HCT116 (cell line): ENCODE measurements at regions not wholly inside any gene's neighbourhood (a gene's known extent, or its start where the extent isn't known, plus 50 kb on each side); places are given as distances from the start of the nearest gene placed in this dataset.

Source experiments
- ATAC-seq: fragments of 200-7000 bp; cut with Tn5 transposase; 2 replicates; pipeline ENCODE4 v1.9.1; 2020; ENCODE audit warnings: mild to moderate bottlenecking, moderate library complexity
- BruUV-seq: library from RNA; stranded (reverse); fragments of 400-500 nt; replicated peaks from 2 replicates; lab custom pipeline; 2021; lab: Mats Ljungman, UMichigan
- CTCF ChIA-PET: fragments of 300-600 bp; sonication (Branson Sonifier 250); formaldehyde crosslinking; loops from one replicate; lab custom pipeline; 2021; ENCODE audit warnings: antibody characterized with exemption; lab: Charles Lee
- POLR2A ChIA-PET: fragments of 300-600, 350-600 bp; sonication (Branson Sonifier 250); formaldehyde crosslinking; loops from one replicate; lab custom pipeline; 2021; ENCODE audit warnings: antibody characterized with exemption; lab: Charles Lee
- RAD21 ChIA-PET, 2 experiments: fragments of 300-600 bp; sonication (Branson Sonifier 250); formaldehyde crosslinking; loops; one replicate each; lab custom pipeline; 2023; ENCODE audit warnings: low total read pairs in 2 of 2; ENCODE audit not compliant: uncharacterized antibody in 2 of 2, unreplicated experiment in 2 of 2, low non-redundant PET in 1 of 2; lab: Charles Lee
- DNase-seq: peaks from one replicate; pipeline ENCODE4 v3.0.0-alpha.2; 2010; ENCODE audit warnings: low read depth, low spot score
- H2AFZ ChIP-seq: fragments of 200-600 bp; shearing (Covaris generic), sonication (generic); 2 replicates; pipeline ENCODE4 v1.6.1; 2017; ENCODE audit warnings: low read depth, mixed run types, mixed read lengths, antibody characterized with exemption, low read length; ENCODE audit not compliant: poor library complexity, severe bottlenecking
- H3K27ac ChIP-seq: 2 replicates; pipeline ENCODE4 v1.5.1; 2012; ENCODE audit warnings: low read depth, low read length
- H3K27me3 ChIP-seq: fragments of 200-600 bp; sonication (generic); 2 replicates; pipeline ENCODE4 v1.6.1; 2016; ENCODE audit warnings: mixed run types, low read length, mixed read lengths; ENCODE audit not compliant: insufficient read depth
- H3K36me3 ChIP-seq, 2 experiments: fragments of 200-500 bp in 1 of 2; fragments of 200-600 bp in 1 of 2; sonication (Bioruptor generic) in 1 of 2; sonication (generic) in 1 of 2; 2 replicates each; pipeline versions ENCODE4 v1.5.1 to v1.6.1; 2014 to 2016; ENCODE audit warnings: low read length in 2 of 2, inconsistent platforms in 1 of 2, mixed read lengths in 1 of 2, mixed run types in 1 of 2; ENCODE audit not compliant: insufficient read depth in 2 of 2, control insufficient read depth in 1 of 2
- H3K4me1 ChIP-seq, 2 experiments: fragments of 200-600 bp in 1 of 2; sonication (generic) in 1 of 2; 2 replicates each; pipeline versions ENCODE4 v1.5.1 to v1.6.1; 2012 to 2017; ENCODE audit warnings: low read length in 2 of 2, inconsistent platforms in 1 of 2, mild to moderate bottlenecking in 1 of 2, mixed read lengths in 1 of 2, mixed run types in 1 of 2, moderate library complexity in 1 of 2; ENCODE audit not compliant: insufficient read depth in 2 of 2, control insufficient read depth in 1 of 2
- H3K4me2 ChIP-seq: fragments of 200-600 bp; sonication (generic); 2 replicates; pipeline ENCODE4 v1.6.1; 2017; ENCODE audit warnings: mixed run types, low read length, mixed read lengths
- H3K4me3 ChIP-seq, 2 experiments: fragments of 200-600 bp in 1 of 2; sonication (generic) in 1 of 2; replicated peaks in 1 of 2; 2 replicates each; pipeline ENCODE4 v1.5.1; 2011 to 2016; ENCODE audit warnings: low read length in 2 of 2, control low read depth in 1 of 2, low read depth in 1 of 2, mild to moderate bottlenecking in 1 of 2, mixed read lengths in 1 of 2, mixed run types in 1 of 2
- H3K79me2 ChIP-seq: fragments of 200-600 bp; sonication (generic); 2 replicates; pipeline ENCODE4 v1.6.1; 2017; ENCODE audit warnings: mild to moderate bottlenecking, mixed run types, low read length, moderate library complexity, mixed read lengths; ENCODE audit not compliant: insufficient read depth
- H3K9ac ChIP-seq: fragments of 200-600 bp; sonication (generic); 2 replicates; pipeline ENCODE4 v1.6.1; 2016; ENCODE audit warnings: low read length, mixed read lengths
- H3K9me2 ChIP-seq: fragments of 200-600 bp; sonication (generic), shearing (Covaris generic); 2 replicates; pipeline ENCODE4 v1.6.1; 2017; ENCODE audit warnings: mixed run types, mild to moderate bottlenecking, moderate library complexity; ENCODE audit not compliant: insufficient read depth
- H3K9me3 ChIP-seq, 2 experiments: fragments of 200-500 bp in 1 of 2; fragments of 200-600 bp in 1 of 2; sonication (Bioruptor generic) in 1 of 2; sonication (generic) in 1 of 2; 2 replicates each; pipeline ENCODE4 v1.6.1; 2014 to 2017; ENCODE audit warnings: low read length in 2 of 2, mixed read lengths in 2 of 2, inconsistent platforms in 1 of 2, low read depth in 1 of 2, mild to moderate bottlenecking in 1 of 2, mixed run types in 1 of 2, moderate library complexity in 1 of 2; ENCODE audit not compliant: control insufficient read depth in 1 of 2, insufficient read depth in 1 of 2
- H4K20me1 ChIP-seq: fragments of 200-600 bp; sonication (generic), shearing (Covaris generic); 2 replicates; pipeline ENCODE4 v1.6.1; 2017; ENCODE audit warnings: mixed run types, mild to moderate bottlenecking, moderate library complexity; ENCODE audit not compliant: insufficient read depth
- ATF3 ChIP-seq: IDR thresholded peaks from 2 replicates; pipeline ENCODE4 v1.6.1; 2012
- CBX3 ChIP-seq: IDR thresholded peaks from 2 replicates; pipeline ENCODE4 v1.6.1; 2012; ENCODE audit warnings: low read depth
- CEBPB ChIP-seq: IDR thresholded peaks from 2 replicates; pipeline ENCODE4 v1.6.1; 2012; ENCODE audit warnings: low read depth
- CTCF ChIP-seq, 3 experiments: fragments of 200-600 bp in 1 of 3; sonication (generic) in 1 of 3; IDR thresholded peaks in 2 of 3; conservative IDR thresholded peaks in 1 of 3; 2 replicates each; pipeline ENCODE4 v1.5.1; 2012 to 2017; ENCODE audit warnings: low read depth in 2 of 3, low read length in 2 of 3, antibody characterized with exemption in 1 of 3, borderline replicate concordance in 1 of 3, control low read depth in 1 of 3, mild to moderate bottlenecking in 1 of 3, mixed read lengths in 1 of 3, mixed run types in 1 of 3, moderate library complexity in 1 of 3; ENCODE audit not compliant: insufficient read depth in 1 of 3
- ELF1 ChIP-seq: IDR thresholded peaks from 2 replicates; pipeline ENCODE4 v1.6.1; 2012; ENCODE audit warnings: low read depth, borderline replicate concordance
- EZH2phosphoT487 ChIP-seq: fragments of 200-600 bp; IDR thresholded peaks from 2 replicates; pipeline ENCODE4 v1.6.1; 2018; ENCODE audit warnings: antibody characterized with exemption, borderline replicate concordance
- FOSL1 ChIP-seq: IDR thresholded peaks from 2 replicates; pipeline ENCODE4 v1.6.1; 2012; ENCODE audit warnings: low read depth
- MAX ChIP-seq: IDR thresholded peaks from 2 replicates; pipeline ENCODE4 v1.6.1; 2012
- POLR2A ChIP-seq: IDR thresholded peaks from 2 replicates; pipeline ENCODE4 v1.7.0; 2011; ENCODE audit warnings: borderline replicate concordance; ENCODE audit not compliant: insufficient read depth, insufficient read length; ENCODE audit errors: extremely low read depth
- POLR2AphosphoS5 ChIP-seq: IDR thresholded peaks from 2 replicates; pipeline ENCODE4 v1.6.1; 2011; ENCODE audit warnings: mild to moderate bottlenecking, low read depth, low read length, moderate library complexity
- RAD21 ChIP-seq: IDR thresholded peaks from 2 replicates; pipeline ENCODE4 v1.6.1; 2012; ENCODE audit warnings: low read depth, mild to moderate bottlenecking
- SRF ChIP-seq: IDR thresholded peaks from 2 replicates; pipeline ENCODE4 v1.6.1; 2012; ENCODE audit warnings: low read depth
- YY1 ChIP-seq: IDR thresholded peaks from 2 replicates; pipeline ENCODE4 v1.6.1; 2011; ENCODE audit warnings: low read length, low read depth, moderate library complexity, mild to moderate bottlenecking; ENCODE audit not compliant: insufficient replicate concordance; ENCODE audit errors: extremely low read depth
- ZBTB33 ChIP-seq: IDR thresholded peaks from 2 replicates; pipeline ENCODE4 v1.6.1; 2011; ENCODE audit warnings: mild to moderate bottlenecking, low read length, moderate library complexity; ENCODE audit not compliant: insufficient replicate concordance; ENCODE audit errors: extremely low read depth
- ZFX ChIP-seq: fragments of 450-650 bp; IDR thresholded peaks from 2 replicates; pipeline ENCODE4 v1.6.1; 2017
- ZNF274 ChIP-seq: fragments of 200-500 bp; sonication (Bioruptor generic); IDR thresholded peaks from 2 replicates; pipeline ENCODE4 v1.6.1; 2014; ENCODE audit warnings: mild to moderate bottlenecking, low read depth, low read length, inconsistent platforms
- intact Hi-C: fragments of 100-400 bp; cut with micrococcal nuclease; formaldehyde crosslinking; loops from 2 replicates; pipeline ENCODE4 v1.10.0; 2022

GRCh38 chr4:60326735-60327134 lies 873.4 kb upstream of the ADGRL3 start:
- Histone ChIP-seq H3K79me2 (no peaks in the 10 kb centered on the region), H3K9me3 (peaks cover 4 to 8% of the 10 kb centered on the region in 2 experiments; a peak in 2 of 4 replicates), H3K36me3 (no peaks in the 10 kb centered on the region), H4K20me1 (no peaks in the 10 kb centered on the region), H2AFZ (no peak overlapping the region), H3K9ac (no peak overlapping the region), H3K4me2 (no peak overlapping the region), H3K4me1 (no peaks in the 10 kb centered on the region), H3K9me2 (no peaks in the 10 kb centered on the region), H3K27ac (no peak overlapping the region), H3K4me3 (no peak overlapping the region), H3K27me3 (no peaks in the 10 kb centered on the region)
- POLR2A ChIA-PET, result no interaction called here
- TF ChIP-seq ZBTB33 (no peak), RAD21 (no peak), CBX3 (no peak), POLR2A (no peak), ELF1 (no peak), SRF (no peak), FOSL1 (no peak)
- ATAC-seq (no peak), DNase-seq (no peak)
- RAD21 ChIA-PET, result no interaction called here
- no TSS peak for BruUV-seq
- intact Hi-C loops, result no loop called here
- CTCF ChIA-PET, result no interaction called here

DNA sequence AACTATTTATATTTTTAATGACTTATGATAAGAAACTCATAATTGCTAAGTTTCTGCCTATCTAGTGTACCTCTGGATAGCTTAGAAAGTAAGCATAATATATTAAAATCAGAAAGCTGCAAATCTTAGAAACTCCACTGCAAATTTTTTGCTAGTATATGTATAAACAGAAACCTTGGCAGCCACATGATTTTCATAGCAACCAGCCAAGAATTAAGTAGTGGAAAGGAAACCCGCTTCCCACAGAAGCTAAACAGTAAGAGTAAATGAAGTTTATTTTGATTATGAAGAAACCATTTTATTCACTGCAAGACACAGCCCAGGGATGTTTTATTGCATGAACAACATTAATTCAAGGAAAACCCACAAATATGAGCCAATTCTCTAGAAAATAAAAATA lies 872.5 kb upstream of the ADGRL3 start:
- CTCF ChIA-PET, result no interaction called here
- POLR2A ChIA-PET, result no interaction called here
- Histone ChIP-seq H3K9me2 (no peaks in the 10 kb centered on the region), H2AFZ (no peak overlapping the region), H3K4me1 (no peaks in the 10 kb centered on the region), H3K9me3 (peaks cover 4 to 8% of the 10 kb centered on the region in 2 experiments; a peak in 2 of 4 replicates), H3K79me2 (no peaks in the 10 kb centered on the region), H3K36me3 (no peaks in the 10 kb centered on the region), H4K20me1 (no peaks in the 10 kb centered on the region), H3K27ac (no peak overlapping the region), H3K4me2 (no peak overlapping the region), H3K4me3 (no peak overlapping the region), H3K27me3 (no peaks in the 10 kb centered on the region), H3K9ac (no peak overlapping the region)
- no peak for ATAC-seq
- no peak for DNase-seq
- BruUV-seq, result no TSS peak
- intact Hi-C loops, result no loop called here
- RAD21 ChIA-PET, result no interaction called here
- TF ChIP-seq YY1 (no peak), POLR2AphosphoS5 (no peak), CTCF (IDR thresholded peaks at IDR 0.05 in 2 of 3, conservative IDR thresholded peaks at IDR 0.05 in 1 of 3; ENCODE audit: borderline replicate concordance in 1 of 3, insufficient read depth in 1 of 3, low read depth in 2 of 3, low read length in 2 of 3) (no peak), SRF (no peak), MAX (no peak), ATF3 (no peak), RAD21 (no peak), EZH2phosphoT487 (no peak), CEBPB (no peak), ZFX (no peak), ZNF274 (no peak), CBX3 (no peak)
